NCI-H1105 treated with DMSO at 0.1 percent for 48 hours (cell line): ENCODE measurements at regions not wholly inside any gene's neighbourhood (a gene's known extent, or its start where the extent isn't known, plus 50 kb on each side); places are given as distances from the start of the nearest gene placed in this dataset.
"Not testable (repeated sequence)": the region's sequence is repeated elsewhere in the genome, so short reads cannot be mapped to it uniquely, and the experiment has no call there.

ENCODE experiments used
- DNase-seq: peaks from one replicate; lab custom pipeline; 2025; lab: John Stamatoyannopoulos, UW

- DNase-seq, result no peak
Observed at GRCh38 chr1:177645491-177646190, 324.2 kb downstream of the SEC16B start.

GRCh38 chr1:177640687-177641086, 329.2 kb downstream of the SEC16B start:
- DNase-seq, result no peak

GRCh38 chr1:177634151-177634550, 335.7 kb downstream of the SEC16B start:
- not testable (repeated sequence) for DNase-seq

GRCh38 chr1:177632923-177633615, 336.8 kb downstream of the SEC16B start:
- DNase-seq, result no peak

- DNase-seq, result no peak
Observed at GRCh38 chr1:177631770-177632169, 338.1 kb downstream of the SEC16B start.

GRCh38 chr1:177629526-177629925, 340.3 kb downstream of the SEC16B start:
- DNase-seq, result no peak

GRCh38 chr1:177627148-177627910, 342.5 kb downstream of the SEC16B start:
- no peak for DNase-seq

GRCh38 chr1:177620636-177621190, 349.1 kb downstream of the SEC16B start:
- no peak for DNase-seq

GRCh38 chr1:177615251-177615650, 354.6 kb downstream of the SEC16B start:
- DNase-seq, result no peak

GRCh38 chr1:177611402-177611801, 358.5 kb downstream of the SEC16B start:
- no peak for DNase-seq

- no peak for DNase-seq
Observed at GRCh38 chr1:177609953-177610352, 359.9 kb downstream of the SEC16B start.

GRCh38 chr1:177600936-177601335, 368.9 kb downstream of the SEC16B start:
- DNase-seq, result no peak

- DNase-seq, result no peak
Observed at GRCh38 chr1:177600321-177600720, 369.5 kb downstream of the SEC16B start.

- DNase-seq, result no peak
Observed at GRCh38 chr1:177597393-177597792, 372.5 kb downstream of the SEC16B start.

GRCh38 chr1:177596485-177596884, 373.4 kb downstream of the SEC16B start:
- DNase-seq, result no peak

- DNase-seq, result no peak
Observed at GRCh38 chr1:177593105-177593504, 376.8 kb downstream of the SEC16B start.

GRCh38 chr1:177592624-177593023, 377.2 kb downstream of the SEC16B start:
- no peak for DNase-seq

GRCh38 chr1:177591155-177591554, 378.7 kb downstream of the SEC16B start:
- no peak for DNase-seq

- DNase-seq, result no peak
Observed at GRCh38 chr1:177589166-177589565, 380.7 kb downstream of the SEC16B start.

GRCh38 chr1:177586429-177586828, 383.4 kb downstream of the SEC16B start:
- DNase-seq, result no peak

GRCh38 chr1:177585302-177586220, 384.3 kb downstream of the SEC16B start:
- peak; percentile 94 for DNase-seq
